Hematopoietic multipotent progenitor cell (in vitro differentiated cells): ENCODE measurements at regions not wholly inside any gene's neighbourhood (a gene's known extent, or its start where the extent isn't known, plus 50 kb on each side); places are given as distances from the start of the nearest gene placed in this dataset.

ENCODE experiments used
- DNase-seq, 3 donors: peaks; one replicate each; pipeline ENCODE4 v3.0.0-alpha.2; 2011 to 2015; ENCODE audit warnings: low read depth in 2 of 3, low spot score in 2 of 3

DNA sequence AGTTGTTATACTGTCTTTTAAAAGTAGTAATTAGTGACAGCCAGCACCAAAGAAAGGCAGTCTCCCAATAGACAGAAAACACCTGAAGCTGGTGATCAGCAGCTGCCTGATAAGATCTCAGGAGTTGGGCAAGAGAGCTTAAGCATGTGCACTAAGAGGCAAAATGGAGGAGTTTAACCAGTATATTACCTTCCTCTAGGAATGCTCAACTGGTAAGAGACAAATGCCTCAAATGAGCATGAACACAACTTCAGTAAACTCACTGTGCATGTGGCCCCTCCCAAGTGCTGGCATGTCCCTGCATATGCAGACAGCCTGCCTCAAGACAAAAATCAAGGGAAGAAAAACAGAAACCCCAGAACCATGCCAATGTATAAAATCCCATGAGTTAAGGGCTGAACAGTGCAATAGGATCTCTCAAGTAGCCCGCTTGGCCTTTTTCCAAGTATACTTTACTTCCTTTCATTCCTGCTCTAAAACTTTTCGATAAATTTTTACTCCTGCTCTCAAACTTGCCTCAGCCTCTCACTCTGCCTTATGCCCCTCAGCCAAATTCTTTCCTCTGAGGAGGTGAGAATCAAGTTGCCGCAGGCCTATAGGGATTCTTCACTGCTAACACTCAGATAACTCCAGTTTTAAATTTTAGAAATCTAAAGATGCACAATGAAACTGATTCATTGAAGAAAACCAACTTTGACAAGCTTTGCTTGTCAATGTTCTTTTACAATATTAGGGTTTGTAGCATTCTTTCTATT is 724.8 kb upstream of the RIOK2 start:
- no peak for DNase-seq

DNA sequence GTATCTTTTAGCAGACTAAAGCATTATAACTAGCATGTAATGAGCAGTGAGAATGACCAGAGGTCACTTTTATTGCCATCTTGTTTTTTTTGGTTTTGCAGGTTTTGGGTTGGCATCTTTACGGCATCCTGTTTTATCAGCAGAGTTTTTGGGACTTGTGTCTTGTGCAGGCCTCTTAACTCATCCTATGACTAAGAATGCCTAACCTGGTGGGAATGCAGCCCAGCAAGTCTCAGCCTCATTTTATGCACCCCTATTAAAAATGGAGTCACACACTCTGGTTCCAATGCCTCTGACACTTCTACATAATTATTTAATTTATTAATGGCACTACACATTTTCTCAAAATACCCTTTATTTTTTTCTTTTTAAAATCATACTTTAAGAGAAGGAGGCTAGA is 726.5 kb upstream of the RIOK2 start:
- no peak for DNase-seq

DNA sequence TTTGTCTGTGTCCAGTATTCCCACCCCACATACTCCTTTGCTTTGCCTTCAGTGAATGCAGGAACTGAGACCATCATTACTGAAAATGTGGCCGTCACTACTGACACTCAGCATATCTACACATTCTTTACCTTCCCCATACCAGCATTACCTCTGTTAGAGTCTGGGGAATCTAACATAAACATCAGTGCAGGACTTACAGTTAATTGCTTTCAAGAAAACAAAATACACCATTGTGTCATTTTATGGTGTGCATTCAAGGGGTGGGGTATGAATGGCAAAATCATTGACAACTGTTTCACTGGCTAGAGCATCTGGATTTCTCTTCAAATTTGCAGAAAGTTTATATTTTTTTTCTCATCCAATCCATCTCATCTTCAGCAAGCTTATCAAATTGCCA is 731.4 kb upstream of the RIOK2 start:
- DNase-seq: no peak

DNA sequence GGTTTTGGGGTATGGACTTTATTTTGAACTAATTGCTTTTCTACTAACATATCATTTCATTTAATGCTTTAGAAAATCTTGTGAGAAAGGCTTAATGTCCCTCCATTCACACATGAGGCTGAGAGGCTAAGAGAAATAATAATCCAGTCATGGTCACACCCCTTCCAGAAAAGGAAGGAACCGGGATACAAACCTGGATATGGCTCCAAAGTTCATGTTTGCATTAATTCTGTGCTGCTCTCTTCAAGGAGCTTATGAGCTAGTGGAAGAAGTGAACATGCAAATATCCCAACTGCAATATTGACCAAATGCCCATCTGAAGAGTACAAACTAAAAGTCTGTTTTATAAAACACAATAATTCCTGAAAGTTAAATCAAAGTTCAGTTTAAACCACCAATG is 732.1 kb upstream of the RIOK2 start:
- no peak for DNase-seq

DNA sequence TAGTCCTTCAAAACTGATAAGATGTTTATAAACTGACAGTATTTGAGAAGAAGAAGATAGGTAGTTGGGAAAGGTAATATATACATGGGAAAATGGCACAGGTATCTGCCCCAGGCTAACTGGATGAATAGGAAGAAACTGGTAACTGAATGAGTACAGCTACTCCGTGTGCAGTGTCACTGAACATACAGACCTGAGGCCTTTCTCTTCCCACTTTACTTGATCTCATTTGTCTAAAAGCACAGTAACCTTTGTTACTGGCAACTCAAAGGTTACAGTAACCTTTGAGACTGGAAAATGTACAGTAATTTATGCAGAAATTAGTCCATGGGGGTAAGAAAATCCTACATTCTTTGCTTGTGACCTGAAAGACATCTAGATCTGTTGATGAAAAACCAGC is 735.0 kb upstream of the RIOK2 start:
- DNase-seq: no peak

DNA sequence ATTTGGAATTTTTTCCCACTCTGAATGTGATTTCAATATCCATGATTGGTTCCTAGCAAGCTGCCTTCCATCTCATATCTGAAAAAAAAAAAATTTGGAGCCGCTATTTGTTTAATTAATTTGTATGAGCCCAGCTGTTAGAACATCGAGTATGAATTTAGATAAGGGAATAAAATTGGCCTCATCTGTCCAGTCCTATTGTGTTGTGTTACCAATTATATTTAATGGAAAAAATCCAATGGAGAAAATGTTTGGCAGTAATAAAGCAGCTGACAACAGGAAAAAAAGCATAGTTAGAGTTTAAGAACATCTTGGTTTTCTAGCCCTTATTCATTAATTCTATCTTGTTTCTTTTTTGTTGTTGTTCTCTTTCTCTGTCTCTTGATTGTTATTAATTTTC is 735.6 kb upstream of the RIOK2 start:
- no peak for DNase-seq

DNA sequence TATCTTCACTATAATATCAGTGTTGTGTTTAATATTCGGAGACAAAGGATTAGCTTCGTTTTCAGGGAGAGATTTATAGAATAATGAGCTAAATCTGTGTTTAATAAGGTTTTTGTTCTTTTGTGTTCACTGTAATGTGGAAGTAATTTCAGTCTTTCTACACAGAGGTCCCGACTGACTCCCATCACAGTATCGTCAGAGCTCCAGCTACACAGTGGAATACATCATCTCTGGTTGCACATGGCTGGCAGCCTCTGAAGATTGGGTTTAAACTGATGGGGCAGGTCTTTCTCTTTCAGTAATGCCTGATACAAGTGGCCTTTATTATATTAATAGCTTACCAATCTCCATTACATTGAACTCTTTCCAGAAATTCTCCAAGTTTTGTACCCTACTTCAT is 736.7 kb upstream of the RIOK2 start:
- no peak for DNase-seq

DNA sequence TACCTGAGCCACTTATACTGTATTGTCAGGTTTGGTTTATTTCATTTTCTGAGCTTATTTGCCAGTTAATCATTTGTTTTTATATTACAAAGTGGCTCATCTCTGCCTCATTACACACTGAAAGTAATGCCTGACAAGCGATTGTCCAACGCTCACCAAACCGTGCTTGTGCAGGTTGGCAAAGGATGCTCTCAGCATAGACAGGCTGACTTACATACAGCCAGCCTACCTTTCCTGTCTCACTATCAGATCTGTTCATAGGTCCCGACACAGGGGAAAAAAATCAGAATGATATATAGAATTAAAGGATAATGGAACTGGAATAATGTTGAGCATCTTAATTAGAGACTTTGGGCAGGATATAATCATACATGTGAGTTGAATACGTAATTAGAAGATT is 739.7 kb upstream of the RIOK2 start:
- no peak for DNase-seq

DNA sequence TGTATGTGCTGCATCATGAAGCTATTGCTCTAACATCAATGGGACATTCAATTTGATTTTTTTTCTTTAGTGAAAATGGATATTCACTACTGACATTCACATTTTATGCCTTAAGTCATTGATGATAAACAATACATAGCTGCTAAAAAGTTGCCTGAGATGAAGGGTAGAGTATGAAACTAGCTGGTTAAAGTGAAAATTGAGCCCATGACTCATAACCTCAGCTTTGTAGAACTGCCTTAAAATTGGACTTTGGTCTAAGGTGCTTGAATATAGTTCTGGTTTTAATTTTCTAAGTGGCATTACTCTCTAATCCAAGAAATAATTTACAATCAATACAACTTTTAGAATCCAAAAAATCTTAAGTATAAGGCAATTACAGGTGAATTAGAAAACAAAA is 740.4 kb upstream of the RIOK2 start:
- DNase-seq: no peak

DNA sequence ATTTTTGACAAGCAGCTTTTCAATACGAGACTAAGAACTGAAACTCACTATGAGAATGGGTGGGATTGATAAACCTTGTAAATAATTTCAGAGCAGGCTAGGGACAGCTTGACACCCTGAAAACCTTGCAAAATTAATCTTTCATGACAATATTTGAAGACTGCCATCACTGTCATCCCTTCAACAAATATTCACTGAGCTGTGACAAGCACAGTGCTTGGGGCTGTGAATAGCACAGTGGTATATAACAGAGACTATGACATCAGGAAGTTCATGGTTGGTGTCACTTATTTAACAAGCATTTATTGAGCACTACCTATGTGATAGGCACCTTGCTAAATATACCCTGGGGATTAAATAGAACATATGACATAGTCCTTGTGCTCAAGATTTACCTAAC is 741.0 kb upstream of the RIOK2 start:
- no peak for DNase-seq

DNA sequence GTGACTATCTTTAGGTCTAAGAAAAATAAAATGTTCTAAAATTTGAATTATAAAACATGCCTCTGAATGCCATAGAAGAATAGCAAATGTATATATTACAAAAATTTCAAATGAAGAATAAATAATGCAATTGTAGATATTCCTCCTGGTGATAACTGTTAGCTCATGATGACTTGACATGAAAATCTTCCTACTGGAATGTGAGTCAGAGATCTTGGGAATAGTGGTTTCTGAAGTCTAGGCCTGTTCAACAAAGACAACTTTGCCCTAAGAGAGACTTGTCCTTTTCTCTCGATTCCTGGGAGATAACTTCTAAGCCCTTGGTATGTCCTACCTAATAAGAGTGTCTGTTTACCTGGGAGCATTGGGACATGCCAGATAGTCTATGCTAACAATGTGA is 746.3 kb upstream of the RIOK2 start:
- no peak for DNase-seq

DNA sequence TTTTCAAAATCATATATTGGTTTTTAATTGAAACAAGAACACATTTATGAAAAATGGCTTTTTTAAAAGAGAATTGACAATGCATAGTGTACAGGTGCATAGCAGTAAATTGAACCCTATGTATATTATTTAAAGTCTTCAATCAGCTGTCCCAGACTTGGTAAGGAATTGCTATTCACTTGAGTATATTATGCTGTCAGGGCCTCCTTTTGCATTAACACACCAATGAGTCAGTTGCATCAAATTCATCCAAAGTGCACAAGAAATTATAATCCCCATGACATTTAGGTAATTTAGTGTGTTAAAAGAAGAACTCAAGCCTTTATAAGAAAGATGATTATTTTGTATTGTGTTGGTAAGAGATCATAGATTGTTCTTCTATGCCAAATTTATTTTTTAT is 748.8 kb upstream of the RIOK2 start:
- no peak for DNase-seq

DNA sequence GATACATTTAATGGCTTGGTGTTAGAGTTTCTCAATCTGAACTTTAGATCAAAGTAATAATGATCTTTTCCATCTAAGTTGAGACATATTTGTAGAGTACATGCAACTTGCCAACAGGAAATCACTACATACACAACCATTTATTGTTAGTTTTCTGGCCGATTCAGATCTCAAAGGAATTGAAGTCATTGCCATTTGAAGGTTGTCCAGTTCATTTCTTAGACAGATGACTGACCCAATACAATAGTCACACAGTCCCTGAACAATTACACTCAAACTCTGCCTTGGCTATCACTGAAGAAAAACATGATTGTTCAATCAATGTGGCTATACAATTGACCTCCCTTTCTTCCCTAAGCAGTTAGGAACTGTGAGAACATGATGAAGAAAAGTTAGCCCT is 753.2 kb upstream of the RIOK2 start:
- DNase-seq: no peak

DNA sequence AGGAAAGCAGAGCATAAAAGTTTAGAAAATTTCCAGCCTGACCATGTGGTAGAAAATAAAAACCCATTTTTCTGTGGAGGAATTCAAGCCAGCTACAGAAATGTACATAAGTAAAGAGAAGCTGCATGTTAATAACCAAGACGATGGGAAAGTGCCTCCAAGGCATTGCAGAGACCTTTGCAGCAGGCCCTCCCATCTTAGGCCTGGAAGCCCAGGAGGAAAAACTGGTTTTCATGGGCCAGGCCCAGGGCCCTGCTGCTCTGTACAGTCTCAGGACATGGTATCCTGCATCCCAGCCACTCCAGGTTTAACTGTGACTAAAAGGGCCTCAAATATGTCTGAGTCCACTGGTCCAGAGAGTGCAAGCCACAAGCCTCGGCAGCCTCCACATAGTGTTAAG is 754.8 kb upstream of the RIOK2 start:
- no peak for DNase-seq

DNA sequence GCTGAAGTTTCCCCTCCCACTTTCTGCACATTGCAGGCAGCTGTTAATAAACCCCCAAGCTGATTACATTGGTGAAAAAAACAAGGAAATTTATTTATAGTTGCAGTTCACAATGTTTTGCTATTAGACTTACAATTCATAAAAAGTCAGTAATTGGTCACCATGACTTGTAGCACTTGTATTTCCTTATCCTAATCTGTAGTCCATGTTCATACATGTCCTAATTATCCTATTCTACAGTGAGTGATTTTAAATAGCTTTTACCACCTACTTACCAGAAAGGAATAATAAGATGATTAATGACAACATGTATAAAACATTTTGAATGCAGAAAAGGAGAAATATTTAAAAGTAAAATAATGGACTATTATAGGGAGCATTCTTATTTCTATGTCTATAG is 760.0 kb upstream of the RIOK2 start:
- DNase-seq: no peak

DNA sequence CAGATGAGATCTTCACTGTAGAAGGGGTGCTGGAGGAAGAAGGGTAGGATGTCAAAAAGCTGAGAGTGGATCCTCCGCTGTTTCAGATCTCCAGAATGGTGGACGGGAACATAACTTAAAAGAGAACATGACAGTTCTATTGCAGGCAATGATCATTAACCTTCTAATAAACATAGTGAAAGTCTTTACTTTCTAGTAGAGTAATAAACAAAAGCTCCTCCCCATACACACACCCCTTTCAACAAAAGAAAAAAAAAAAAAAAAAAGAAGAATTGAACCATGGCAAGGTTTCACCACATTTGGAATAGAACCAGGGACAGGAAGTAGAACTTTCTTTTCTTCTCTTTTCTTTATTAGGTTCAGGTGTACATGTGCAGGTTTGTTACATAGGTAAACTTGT is 768.1 kb upstream of the RIOK2 start:
- no peak for DNase-seq

DNA sequence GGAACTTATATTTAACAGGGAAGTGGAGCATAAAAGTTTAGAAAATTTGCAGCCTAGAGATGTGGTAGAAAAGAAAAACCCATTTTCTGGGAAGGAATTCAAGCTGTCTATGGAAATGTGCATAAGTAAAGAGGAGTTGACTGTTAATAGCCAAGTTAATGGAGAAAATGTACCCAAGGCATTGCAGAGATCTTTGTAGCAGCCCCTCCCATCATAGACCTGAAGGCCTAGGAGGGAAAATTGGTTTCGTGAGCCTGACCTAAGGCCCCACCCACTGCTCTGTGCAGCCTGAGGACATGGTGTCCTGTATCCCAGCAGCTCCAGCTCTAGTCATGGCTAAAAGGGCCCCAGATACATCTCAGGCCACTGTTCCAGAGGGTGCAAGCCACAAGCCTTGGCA is 772.4 kb upstream of the RIOK2 start:
- DNase-seq: no peak

DNA sequence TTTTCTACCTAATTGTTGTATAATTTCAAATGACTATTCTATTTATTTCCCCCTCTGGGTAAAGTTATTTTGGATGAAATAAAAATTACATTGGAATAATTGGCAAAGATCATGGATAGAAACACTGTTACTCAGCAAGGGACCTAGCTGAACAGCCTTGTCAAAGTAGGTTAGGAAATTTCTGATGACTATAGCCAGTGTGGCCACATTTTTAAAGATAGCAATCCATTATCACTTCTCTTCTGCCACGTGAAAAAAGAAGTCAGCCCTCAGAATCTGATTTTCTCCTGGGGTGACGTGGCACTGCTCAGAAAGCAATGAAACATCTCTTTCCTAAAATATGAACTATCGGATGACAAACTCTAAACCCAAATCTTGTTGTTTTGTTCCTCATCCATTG is 784.2 kb upstream of the RIOK2 start:
- DNase-seq: no peak

DNA sequence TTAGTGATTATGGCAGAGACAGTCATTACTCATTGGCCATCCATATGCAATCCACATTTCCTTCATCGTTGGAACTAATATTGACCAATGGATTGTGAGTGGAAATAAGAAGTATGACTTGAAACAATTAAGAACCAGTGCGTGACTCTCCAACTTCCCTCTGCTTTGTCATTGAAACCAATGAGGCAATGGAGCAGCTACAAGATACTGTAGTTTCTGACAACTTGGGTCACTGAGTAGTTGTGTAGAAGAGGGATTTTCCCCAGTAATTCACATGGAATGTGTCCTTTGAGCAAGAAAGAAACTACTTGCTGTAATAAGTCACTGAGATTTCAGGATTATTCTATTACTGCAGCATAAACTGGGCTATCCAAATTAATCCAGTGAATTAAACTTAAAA is 785.3 kb upstream of the RIOK2 start:
- DNase-seq: no peak

DNA sequence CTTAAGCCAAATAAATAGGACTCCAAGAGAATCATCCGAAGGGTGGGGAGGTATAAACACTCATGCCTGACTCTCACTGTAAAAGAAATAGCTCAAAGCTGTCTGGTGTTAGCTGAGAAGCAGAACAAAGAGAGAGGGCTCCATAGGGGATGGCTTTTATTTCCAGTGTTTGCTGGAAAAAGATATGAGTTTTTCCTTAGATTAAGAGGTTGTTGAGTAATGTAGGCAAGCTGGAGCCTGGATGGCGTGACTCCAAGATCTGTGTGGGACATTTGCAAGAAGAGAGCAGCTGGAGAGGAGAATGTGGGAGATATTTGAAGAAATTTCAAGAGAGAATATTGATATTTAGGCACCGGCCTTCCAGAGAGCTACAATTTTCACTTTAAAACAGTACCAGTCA is 793.7 kb upstream of the RGMB start:
- DNase-seq: no peak

DNA sequence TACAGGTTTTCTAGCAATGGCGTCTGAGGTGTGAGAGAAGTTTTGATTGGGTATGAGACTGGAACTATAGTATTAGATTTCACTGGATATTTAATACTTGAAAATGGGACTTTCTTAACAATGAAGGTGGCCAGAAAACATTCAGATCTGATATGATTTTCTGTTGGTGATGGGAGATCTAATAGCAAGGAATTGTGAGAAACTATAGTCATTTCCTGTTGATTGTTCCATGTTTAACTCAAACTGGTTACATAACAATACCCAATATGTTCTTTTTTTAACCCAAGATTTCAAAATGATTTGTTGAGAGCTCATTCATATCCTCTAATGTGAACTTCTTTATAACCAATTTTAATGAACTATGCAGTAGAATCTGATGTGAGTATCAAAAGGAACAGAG is 793.2 kb upstream of the RGMB start:
- DNase-seq: no peak

DNA sequence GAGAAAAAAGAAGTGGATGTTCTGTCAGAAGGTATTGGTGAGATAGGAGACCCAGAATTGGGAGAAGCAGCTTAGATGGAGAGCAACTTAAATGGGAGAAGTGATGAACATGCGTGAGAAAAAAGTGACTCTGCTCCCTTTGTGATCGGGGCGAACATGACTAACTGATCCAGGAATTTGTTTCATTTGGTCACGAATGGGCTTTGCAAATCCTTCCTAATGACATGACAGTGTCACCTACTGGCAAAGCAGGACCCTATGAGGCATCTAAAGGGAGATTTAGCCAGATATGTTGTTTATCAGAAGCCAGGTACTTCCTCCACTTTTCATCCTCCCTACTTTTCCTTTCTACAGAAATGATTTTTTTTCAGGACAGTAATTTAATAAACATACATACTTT is 787.4 kb upstream of the RGMB start:
- DNase-seq: no peak

DNA sequence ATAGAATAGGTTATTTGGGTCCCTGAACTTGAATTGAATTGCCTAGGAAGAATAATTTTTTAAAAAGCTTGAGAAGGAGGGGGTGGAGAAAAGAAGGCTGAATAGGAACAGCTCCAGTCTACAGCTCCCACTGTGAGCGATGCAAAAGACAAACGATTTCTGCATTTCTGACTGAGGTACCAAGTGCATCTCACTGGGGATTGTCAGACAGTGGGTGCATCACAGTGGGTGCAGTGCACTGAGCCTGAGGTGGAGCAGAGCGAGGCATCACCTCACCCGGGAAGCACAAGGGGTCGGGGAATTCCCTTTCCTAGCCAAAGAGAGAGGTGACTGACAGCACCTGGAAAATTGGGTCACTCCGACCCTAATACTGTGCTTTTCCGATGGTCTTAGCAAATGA is 782.2 kb upstream of the RGMB start:
- DNase-seq: no peak
